ENCODE measurements at regions not wholly inside any gene's neighbourhood (a gene's known extent, or its start where the extent isn't known, plus 50 kb on each side); places are given as distances from the start of the nearest gene placed in this dataset.
"Not testable (repeated sequence)": the region's sequence is repeated elsewhere in the genome, so short reads cannot be mapped to it uniquely, and the experiment has no call there.

DNA sequence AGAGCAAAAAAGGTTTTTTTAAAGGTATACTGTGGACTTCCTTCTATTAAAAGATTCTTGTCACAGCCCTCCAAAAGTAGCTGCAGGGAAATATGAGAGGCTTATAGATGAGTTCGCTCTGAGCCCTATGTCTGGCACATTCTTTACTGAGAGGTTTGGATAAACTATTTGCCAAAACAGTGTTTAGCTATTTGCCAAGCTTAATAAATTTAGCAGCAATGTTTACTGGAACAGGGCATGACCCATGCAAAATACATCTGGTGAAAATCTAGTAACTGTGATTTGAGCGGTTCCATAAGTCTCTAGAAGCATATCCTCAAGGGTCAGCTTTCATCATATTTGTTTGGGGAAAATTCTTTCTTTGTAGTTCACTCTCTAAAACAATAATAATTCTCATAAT, 1696.7 kb upstream of the PIK3C3 start:
- no peak for DNase-seq (ENCODE audit: low read depth)

DNA sequence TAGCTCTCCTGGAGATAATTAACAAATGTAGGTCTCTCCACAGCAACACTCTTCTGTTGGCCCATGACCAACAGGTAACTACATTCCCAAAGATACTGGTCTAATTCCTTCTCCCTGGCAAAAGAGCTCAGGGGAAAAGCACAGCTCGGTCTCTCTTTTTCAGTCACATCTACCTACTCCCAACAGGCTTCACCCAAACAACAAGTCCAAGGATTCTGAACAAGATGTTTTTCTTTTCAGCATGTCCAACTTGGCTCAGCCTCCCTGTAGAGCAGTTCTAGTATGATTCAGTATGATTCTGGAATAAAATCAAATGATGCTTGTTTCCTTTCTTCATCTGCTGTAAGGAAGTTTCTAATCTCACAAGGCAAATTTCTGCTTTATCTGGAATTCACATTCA, 1704.8 kb upstream of the PIK3C3 start:
- no peak for DNase-seq (ENCODE audit: low read depth)

DNA sequence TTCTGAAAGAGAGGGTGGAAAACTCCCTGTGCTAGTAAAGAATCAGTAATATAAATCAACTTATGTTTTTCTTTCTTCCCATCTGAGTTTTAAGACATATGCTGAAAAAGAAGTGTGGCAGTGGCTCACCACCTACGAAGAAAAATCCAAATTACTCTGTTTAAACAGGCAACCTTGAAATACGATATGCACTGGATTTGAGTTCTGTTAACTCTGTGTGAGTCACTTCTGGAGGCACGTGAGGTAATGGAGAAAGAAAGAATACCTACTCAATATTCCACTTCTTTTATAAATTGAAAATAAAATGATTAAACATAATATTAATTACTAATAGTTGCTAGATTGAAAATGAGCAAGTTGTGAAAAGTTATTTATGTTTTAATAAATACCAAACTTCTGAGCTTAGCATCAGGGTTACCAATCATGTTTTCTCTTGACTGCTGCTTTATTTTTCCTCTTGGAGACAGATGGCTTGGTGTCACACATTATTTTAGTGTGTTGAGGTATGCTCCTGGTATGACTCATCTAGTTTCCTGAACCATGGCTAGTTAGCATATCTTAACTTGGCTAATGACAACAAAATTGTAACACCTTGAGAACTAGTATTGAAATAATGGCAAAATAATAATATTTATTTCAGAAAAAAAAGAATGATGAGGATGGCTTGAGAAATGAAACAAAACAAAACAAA, 1705.5 kb upstream of the PIK3C3 start:
- no peak for DNase-seq (ENCODE audit: low read depth)

DNA sequence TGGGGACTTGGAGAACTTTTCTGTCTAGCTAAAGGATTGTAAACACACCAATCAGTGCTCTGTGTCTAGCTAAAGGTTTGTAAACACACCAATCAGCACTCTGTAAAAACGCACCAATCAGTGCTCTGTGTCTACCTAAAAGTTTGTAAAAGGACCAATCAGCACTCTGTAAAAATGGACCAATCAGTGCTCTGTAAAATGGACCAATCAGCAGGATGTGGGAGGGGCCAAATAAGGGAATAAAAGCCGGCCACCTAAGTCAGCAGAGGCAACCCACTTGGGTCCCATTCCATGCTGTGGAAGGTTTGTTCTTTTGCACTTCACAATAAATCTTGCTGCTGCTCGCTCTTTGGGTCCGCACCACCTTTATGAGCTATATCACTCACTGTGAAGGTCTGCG, 1709.4 kb upstream of the PIK3C3 start:
- not testable (repeated sequence) for DNase-seq (ENCODE audit: low read depth)

DNA sequence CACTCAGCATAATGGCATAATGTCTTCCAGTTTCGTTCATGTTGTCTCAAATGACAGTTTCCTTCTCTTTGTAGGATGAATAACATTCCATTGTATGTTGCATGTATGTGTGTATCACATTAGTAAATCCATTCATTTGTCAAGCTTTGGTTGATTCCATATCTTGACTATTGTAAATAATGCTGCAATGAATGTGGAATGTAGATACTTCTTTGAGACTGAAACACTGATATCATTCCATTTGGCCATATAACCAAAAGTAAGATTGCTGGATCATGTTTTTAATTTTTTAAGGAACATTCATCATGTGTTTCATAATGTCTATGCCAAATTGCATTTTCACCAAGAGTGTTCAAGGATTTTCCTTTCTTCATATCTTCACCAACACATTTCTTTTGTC, 1711.4 kb upstream of the PIK3C3 start:
- DNase-seq (ENCODE audit: low read depth) = no peak

DNA sequence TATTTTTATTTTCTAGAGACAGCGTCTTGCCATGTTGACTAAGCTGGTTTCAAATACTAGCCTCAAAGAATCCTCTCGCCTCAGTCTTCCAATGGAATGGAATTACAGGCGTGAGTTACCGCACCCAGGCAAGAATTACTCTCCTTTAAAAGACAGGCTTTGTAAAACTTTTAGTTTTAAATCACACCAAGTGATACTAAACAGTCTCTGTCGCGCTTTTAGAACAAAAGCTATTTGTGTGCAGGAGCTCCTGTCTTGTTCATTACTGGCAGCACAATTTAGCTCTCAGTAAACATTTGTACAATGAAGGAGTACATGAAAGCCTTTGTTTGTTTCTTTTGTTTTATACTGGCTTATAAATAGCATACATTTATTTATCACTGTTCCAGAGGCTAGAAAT, 1719.2 kb upstream of the PIK3C3 start:
- no peak for DNase-seq (ENCODE audit: low read depth)

DNA sequence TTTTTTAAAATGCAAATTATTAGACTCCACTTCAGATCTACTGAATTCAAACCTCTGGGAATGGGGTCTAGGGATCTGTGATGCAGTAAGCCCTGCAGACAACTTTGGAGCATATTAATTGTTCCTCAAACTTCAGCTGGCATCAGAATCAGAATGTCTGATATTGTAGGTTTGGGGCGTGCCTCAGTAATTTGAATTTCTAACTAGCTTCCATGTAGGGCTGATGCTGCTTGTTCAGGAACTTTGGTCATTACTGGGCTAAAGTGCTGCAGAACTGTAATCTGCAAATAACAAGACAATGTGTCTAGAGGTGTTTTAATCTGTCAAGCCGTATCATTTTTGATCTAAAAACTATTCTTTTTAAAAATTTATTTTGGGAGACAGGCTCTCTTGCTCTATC, 1719.7 kb upstream of the PIK3C3 start:
- DNase-seq (ENCODE audit: low read depth) = no peak

DNA sequence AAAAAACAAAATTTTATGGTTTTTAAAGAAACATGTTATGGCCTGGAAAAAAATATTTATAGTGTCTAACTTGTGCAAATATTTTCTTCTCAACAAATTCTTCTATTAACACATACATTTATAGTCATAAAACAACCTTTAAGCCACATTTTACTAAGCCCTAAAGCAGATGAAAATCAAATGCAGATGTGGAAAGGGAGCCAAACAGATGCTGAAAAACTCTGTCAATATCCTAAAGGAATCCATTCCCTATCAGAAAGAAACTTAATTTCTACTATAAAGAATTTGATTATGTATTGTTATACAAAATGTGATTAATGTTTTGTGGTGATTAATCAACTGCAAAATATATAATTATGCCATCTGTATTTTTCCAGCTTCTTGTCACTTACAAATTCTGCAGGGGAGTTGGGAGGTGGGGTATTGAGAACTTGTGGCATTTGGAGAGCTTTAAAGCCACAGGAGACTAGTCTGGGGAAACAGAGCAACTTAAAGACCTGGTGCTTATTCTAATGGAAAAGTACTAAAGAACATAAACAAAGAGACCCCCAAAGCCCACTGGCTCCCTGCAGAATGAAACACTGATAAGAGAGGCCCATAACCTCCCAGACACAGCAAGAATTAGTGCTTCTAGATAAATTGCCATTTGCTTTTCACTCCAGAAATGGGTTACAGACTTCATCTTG, 1721.0 kb upstream of the PIK3C3 start:
- DNase-seq (ENCODE audit: low read depth) = no peak

DNA sequence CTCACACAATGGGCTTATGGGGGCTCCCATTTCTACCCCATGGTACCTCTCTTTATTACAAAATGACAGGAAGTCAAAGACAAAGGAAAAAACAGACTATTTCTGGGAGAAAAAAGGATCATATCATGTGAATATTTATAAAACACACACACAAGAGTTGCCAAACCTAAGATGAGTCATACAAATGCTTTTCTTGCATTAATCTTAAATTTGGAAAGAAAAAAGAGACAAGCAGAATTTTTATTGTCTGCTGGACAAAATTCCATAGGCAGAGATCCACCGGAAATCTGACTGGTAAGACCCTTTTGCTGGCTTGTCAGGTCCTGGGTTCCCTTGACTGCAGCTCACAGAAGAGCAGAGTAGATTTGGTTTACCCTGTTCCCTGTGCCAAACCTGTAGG, 1732.3 kb upstream of the PIK3C3 start:
- no peak for DNase-seq (ENCODE audit: low read depth)

DNA sequence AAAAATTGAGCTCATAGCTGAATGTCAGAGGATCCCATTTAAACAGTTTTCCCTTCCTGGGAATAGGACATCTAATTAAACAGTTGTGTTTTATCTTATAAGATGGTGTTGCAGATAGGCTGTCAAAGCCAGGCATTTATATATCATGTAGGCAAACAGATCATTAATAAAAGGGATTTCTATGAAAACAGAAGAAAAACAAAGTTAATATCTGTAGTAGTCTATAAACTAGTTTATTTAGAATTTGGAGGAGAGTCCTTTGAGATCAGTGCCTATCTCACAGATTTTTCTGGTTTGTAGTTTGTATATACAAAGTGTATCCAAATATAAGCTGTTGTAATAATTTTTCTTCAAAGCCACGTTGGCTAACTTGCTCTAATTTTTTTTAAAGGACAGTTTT, 1738.2 kb upstream of the PIK3C3 start:
- no peak for DNase-seq (ENCODE audit: low read depth)

DNA sequence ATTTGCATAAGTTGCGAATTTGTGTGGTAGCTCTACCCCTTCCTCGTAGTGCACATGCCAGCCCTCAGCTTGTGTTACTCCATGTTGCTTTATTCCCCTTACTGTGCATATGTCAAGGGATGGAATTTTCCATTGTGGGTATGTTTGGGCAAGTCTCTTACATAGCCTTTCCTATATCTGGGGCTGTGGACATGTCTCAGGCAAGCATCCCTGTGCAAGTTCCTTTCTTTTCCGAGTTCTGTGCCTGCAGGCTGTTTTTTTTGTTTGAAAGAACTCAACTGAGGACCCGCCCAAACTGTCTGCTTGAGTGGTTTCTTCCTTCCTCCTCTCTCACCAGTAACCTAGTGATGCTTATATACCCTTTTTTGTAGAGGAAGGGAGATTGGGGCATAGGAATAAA, 1739.1 kb upstream of the PIK3C3 start:
- no peak for DNase-seq (ENCODE audit: low read depth)

DNA sequence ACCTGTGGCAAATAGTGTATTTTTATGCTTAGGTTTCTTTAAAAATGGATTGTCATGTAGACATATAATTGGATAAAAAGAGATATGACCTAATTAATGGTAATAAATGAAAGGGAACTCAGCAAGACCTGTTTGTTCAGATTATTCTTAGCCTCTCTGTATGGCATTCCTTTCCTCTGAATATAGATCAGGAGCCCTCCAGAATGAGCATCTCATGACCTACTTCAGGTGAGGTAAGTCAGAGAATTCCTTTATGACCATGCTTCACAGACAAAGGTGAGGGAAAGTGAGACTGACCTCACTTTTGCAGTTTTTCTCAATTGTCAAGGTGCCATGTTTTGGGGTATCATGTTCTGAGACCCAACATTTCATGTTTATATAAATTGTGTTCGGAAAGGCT, 1744.3 kb upstream of the PIK3C3 start:
- no peak for DNase-seq (ENCODE audit: low read depth)

DNA sequence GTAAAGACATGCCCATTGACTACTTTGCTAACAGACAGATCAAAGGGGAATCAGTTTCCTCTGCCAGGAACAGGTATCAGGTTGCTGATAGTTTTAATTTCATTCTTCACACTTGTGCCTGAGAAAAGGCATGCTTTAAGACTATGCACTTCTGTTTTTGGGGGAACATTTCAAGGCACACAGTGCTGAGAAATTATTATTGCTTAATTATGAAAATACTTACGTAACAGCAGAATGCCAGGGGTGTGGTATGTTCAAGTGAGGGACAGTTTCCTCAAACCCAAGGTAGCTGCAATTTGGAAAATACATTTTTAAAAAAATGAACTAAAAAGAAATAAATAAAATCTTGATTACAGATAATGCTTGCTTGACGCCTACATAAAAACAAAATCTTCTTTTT, 1746.1 kb upstream of the PIK3C3 start:
- DNase-seq (ENCODE audit: low read depth) = no peak

DNA sequence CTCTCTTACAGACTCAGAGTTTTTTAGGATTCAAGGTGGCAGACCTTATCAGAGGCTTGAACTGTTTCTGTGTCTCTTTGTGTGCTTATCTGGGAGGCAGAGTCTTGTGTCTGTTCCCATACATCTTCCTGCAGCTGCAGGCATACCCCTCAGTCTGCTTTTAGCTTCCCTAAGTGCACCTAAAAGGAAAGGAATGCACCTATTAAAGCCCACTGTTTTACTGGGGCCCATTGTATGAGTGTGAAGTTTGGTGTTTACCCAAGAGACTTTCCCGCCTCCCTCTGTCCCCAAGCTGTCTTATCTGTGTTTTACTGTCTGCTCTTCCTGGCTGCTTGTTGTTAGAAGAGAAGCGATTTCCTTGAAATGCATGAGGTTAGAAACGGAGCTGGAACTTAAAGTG, 1757.3 kb upstream of the PIK3C3 start:
- no peak for DNase-seq (ENCODE audit: low read depth)

DNA sequence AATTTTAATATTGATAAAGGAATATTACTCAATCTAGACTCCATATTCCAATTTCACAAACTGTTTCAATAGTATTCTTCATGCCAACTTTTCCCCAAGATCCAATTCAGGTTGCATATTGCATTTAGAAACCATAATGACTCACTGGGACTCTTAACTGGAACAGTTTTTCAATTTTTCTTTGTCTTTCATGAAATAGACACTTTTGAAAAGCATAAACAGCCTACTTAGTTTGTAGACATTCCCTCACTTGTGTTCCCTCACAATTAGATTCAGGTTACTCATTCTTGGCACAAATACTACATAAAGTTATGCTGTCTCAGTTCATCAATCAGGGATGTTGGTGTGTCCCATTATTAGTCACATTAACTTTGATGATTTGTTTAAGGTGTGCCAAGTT, 1768.4 kb upstream of the PIK3C3 start:
- DNase-seq (ENCODE audit: low read depth) = no peak

DNA sequence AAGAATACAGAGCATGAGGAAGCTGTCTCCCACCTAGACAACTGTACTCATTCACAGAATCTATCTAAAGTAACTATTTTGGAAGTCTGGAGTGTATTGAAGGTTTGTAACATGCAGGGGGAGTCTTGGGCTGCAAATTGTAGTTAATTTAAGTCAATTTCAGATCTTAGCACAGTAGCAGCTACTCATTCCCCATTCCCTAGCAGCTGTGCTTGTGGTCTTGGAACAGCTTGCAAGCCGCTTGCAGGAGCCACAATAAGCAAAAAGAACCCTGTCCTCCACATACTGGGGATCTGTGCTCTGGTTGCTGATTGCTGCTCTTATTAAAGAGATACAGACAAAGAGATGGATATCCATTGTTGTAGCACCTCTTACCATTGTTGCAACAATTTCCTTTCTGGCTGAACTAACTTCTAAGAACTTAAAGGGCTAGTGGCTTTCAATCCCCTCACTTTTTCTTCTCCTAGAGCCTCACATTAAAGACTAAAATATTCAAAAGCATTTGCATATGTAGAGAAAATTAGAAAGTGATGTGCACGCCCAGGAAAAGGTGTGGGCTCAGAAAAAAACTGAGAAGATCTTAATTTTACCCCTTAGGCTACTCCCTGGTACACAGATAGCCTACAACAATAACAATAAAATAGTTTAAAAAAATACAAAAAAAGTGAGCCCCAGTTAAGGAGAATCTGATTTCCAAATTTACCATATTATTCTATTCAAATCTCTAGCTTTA, 1775.1 kb upstream of the PIK3C3 start:
- DNase-seq (ENCODE audit: low read depth) = no peak

DNA sequence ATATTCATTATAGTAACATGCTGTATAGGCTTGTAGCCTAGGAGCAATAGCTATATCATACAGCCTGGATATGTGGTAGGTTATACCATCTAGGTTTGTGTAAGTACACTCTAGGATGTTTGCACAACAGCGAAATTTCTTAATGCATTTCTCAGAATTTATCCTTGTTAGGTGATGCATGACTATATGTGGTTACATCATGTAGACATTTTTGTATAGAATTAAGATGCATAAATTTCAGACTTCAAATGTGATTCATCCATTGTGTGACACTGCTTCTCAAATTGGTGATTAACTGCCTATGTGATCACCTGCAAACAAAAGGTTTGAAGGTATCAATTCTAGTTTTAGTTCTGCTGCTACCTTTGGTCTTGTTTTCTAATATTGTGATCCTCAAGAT, 1787.0 kb upstream of the PIK3C3 start:
- DNase-seq (ENCODE audit: low read depth) = no peak

DNA sequence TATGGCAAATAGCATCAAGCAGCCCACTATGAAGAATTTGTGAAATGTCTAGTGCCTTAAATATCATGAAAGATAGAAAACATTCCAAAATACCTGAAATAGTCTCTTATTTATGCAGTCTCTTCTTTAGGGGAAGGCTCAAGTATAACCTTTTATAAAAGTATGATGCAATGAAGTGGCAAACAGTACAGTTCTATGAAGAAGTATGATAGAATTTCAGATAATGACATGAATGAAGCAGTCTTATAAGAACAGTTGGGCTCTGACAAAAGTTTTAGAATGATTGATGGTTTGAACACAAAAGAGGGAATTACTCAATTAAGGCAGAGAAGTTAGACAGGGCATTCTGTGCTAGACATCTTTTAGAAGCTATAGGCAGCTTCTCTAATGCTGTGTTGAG, 1791.8 kb upstream of the PIK3C3 start:
- DNase-seq (ENCODE audit: low read depth) = no peak

DNA sequence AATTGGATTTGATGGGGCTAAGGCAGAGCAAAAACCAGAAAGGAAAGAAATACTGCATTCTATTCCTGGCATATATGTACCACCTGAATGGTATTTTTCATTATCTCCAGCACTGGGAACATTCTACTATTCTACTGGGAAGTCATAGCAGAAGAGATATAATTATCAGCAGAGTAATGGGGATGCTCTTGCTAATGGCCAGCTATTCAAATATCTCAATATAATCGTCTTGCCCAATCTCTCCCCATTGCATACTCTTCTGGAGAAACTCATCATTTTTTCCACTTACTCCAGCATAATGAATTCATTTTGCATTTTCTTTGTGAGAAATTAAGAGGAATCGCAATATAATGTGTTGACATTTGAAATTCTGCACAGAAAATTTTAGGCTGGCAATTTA, 1794.7 kb upstream of the PIK3C3 start:
- DNase-seq (ENCODE audit: low read depth) = no peak

DNA sequence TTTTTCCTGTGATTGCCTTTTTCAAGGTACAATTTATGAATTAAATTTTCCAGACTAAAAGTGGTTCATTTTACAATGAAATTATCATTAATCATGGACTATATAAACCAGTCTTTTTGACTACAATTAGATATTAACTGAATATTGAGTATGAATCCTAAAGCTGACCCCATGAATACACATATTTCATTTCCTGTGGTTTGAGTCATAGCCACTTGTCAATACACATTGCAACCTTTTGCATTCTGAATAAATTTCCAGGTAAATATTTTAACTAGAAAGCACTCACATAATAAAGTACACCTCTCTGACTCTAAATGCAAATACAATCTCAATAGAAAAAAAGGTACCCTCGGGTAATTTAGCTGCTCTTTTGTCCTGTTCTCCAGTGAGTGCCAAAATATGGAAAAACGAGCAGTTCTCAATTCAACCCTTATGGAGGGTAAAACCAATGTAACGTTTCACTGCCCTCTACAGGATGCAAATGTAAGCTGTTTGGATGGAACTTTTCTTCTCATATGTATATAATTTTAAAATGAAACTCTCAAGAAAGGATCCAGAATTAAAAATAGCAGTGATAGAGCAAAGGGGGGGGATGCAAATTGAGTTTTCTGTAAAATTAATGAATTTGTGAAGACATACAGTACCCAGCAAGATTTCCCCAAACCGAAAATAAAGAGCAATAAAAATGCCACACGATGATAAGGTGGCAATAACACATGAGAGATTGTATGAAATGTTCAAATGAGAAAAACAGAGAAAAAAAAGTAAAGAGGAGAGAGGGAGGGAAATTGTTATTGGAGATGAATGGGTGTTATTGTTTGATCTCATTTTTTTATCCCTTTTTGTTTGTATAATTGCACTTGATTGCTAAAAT, 1795.7 kb upstream of the PIK3C3 start:
- no peak for DNase-seq (ENCODE audit: low read depth)

DNA sequence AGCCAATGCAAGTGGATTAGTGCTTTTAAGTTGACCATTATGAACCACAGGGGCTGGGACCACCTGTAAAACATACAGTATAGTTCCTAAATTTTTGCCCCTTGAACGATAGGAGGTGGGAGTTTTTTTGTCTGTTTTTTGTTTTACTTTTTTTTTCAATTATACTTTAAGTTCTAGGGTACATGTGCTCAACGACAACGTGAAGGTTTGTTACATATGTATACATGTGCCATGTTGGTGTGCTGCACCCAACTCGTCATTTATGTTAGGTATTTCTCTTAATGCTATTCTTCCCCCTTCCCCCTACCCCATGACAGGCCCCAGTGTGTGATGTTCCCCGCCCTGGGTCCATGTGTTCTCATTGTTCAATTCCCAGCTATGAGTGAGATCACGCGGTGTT, 1797.9 kb upstream of the PIK3C3 start:
- no peak for DNase-seq (ENCODE audit: low read depth)

DNA sequence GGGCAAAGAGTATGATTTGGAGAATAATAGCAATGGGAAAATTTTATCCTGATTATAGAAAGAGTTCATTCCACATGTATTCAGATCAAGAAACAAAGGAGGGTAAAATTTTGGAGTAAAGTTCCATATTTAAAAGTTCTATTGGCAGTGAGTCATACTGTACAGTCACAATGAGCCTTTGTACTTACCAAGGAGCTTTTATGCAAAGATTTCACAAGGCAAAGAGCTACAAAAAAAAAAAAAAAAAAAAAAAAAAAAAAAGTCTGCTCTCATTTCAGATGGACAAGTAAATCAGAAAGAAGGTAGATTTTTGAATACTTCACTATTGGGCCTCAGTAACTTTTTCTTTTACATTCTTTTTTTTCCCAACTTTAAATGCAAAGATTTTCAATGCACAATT, 1802.2 kb upstream of the PIK3C3 start:
- no peak for DNase-seq (ENCODE audit: low read depth)

DNA sequence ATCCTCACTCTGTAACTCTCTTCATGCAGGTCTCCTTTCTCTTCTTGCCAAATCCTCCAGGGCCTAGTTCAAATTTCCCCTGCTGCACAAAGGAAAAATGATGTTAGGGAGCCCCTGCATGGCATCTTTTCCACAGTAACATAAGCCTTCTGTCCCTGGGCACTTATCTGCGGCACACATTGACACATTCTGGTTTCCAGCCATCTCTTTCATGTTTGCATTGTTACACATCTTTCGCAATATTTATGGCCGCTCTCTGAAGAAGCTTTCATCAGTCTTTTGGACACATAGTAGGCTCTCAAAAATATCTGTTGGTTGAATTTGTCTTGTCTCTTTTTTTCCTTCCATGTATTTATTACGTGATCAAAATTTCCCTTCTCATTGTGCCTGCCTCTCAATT, 1806.1 kb upstream of the PIK3C3 start:
- DNase-seq (ENCODE audit: low read depth) = no peak

Measured in activated T-helper 9 cell treated with anti-CD3 and anti-CD28 coated beads, Interleukin-2, amount 50 U/mL, for 16 hours (primary cell).